ENCODE measurements at regions not wholly inside any gene's neighbourhood (a gene's known extent, or its start where the extent isn't known, plus 50 kb on each side); places are given as distances from the start of the nearest gene placed in this dataset.

DNA sequence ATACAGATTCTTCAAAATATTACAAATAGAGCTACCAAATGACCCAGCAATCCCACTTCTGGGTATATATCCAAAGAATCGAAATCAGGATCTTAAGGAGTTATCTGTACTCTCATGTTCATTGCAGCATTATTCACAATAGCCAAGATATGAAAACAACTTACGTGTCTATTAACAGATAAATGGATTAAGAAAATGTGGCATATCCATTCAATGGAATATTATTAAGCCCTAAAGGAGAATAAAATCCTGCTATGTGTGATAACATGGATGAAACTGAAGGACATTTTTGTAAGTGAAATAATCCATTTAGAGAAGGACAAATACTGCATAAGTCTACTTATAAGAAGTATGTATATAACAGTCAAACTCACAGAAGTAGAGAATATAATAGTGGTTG is 450.6 kb downstream of the TMEM232 start:
- TF ChIP-seq, protein P1, sequence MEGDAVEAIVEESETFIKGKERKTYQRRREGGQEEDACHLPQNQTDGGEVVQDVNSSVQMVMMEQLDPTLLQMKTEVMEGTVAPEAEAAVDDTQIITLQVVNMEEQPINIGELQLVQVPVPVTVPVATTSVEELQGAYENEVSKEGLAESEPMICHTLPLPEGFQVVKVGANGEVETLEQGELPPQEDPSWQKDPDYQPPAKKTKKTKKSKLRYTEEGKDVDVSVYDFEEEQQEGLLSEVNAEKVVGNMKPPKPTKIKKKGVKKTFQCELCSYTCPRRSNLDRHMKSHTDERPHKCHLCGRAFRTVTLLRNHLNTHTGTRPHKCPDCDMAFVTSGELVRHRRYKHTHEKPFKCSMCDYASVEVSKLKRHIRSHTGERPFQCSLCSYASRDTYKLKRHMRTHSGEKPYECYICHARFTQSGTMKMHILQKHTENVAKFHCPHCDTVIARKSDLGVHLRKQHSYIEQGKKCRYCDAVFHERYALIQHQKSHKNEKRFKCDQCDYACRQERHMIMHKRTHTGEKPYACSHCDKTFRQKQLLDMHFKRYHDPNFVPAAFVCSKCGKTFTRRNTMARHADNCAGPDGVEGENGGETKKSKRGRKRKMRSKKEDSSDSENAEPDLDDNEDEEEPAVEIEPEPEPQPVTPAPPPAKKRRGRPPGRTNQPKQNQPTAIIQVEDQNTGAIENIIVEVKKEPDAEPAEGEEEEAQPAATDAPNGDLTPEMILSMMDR (IDR thresholded peaks at IDR 0.05; ENCODE audit: low read length), result no peak
- TF ChIP-seq EZH2 (IDR thresholded peaks at IDR 0.05; ENCODE audit: borderline replicate concordance, low read length), result no peak

Measured in OCI-LY1 (cell line).